GM12878 (cell line): ENCODE measurements at regions not wholly inside any gene's neighbourhood (a gene's known extent, or its start where the extent isn't known, plus 50 kb on each side); places are given as distances from the start of the nearest gene placed in this dataset.

Source experiments
- ATF3 ChIP-seq: IDR thresholded peaks from 2 replicates; pipeline ENCODE4 v1.6.1; 2011; ENCODE audit warnings: low read depth, mild to moderate bottlenecking, low read length, moderate library complexity, borderline replicate concordance; ENCODE audit errors: extremely low read depth
- RAD21 ChIP-seq: IDR thresholded peaks from 2 replicates; pipeline ENCODE4 v1.6.1; 2011; ENCODE audit warnings: mild to moderate bottlenecking, low read depth, low read length, moderate library complexity; ENCODE audit not compliant: insufficient read depth

GRCh38 chr4:66266035-66266434, 595.7 kb upstream of the EPHA5 start:
- TF ChIP-seq RAD21 (no peak), ATF3 (no peak)
